ENCODE measurements at regions not wholly inside any gene's neighbourhood (a gene's known extent, or its start where the extent isn't known, plus 50 kb on each side); places are given as distances from the start of the nearest gene placed in this dataset.

GRCh38 chr9:90064248-90064647, 459.4 kb downstream of the GADD45G start:
- Histone ChIP-seq H3K79me2 (ENCODE audit: low read length) (no peaks in the 10 kb centered on the region), H3K4me1 (ENCODE audit: low read length) (no peaks in the 10 kb centered on the region), H3K4me2 (ENCODE audit: low read depth, low read length, poor library complexity, severe bottlenecking) (no peak overlapping the region), H3K9me2 (replicated peaks; ENCODE audit: insufficient read depth, low read length) (no peaks in the 10 kb centered on the region), H3K36me3 (ENCODE audit: insufficient read depth, low read length) (no peaks in the 10 kb centered on the region), H3K9ac (ENCODE audit: low read length) (no peak overlapping the region), H3K27me3 (ENCODE audit: low read length) (no peaks in the 10 kb centered on the region), H3K27ac (ENCODE audit: low read length) (no peak overlapping the region), H2AFZ (ENCODE audit: low read length) (no peak overlapping the region), H3K4me3 (ENCODE audit: low read length) (no peak overlapping the region), H4K20me1 (ENCODE audit: insufficient read depth, low read depth, low read length) (no peaks in the 10 kb centered on the region), H3K9me3 (ENCODE audit: low read length) (no peaks in the 10 kb centered on the region)
- no peak for DNase-seq

- no peak for DNase-seq
- Histone ChIP-seq H3K4me2 (ENCODE audit: low read depth, low read length, poor library complexity, severe bottlenecking) (no peak overlapping the region), H2AFZ (ENCODE audit: low read length) (no peak overlapping the region), H4K20me1 (ENCODE audit: insufficient read depth, low read depth, low read length) (no peaks in the 10 kb centered on the region), H3K9ac (ENCODE audit: low read length) (no peak overlapping the region), H3K9me3 (ENCODE audit: low read length) (no peaks in the 10 kb centered on the region), H3K4me1 (ENCODE audit: low read length) (no peaks in the 10 kb centered on the region), H3K4me3 (ENCODE audit: low read length) (no peak overlapping the region), H3K9me2 (replicated peaks; ENCODE audit: insufficient read depth, low read length) (no peaks in the 10 kb centered on the region), H3K27me3 (ENCODE audit: low read length) (no peaks in the 10 kb centered on the region), H3K79me2 (ENCODE audit: low read length) (no peaks in the 10 kb centered on the region), H3K27ac (ENCODE audit: low read length) (no peak overlapping the region), H3K36me3 (ENCODE audit: insufficient read depth, low read length) (no peaks in the 10 kb centered on the region)
These were observed 460.2 kb downstream of the GADD45G start for GRCh38 chr9:90064971-90065370.

GRCh38 chr9:90065851-90066250, 461.0 kb downstream of the GADD45G start:
- H3K4me2 ChIP-seq (ENCODE audit: low read depth, low read length, poor library complexity, severe bottlenecking): no peak overlapping the region
- H3K9ac ChIP-seq (ENCODE audit: low read length): no peak overlapping the region
- H3K36me3 ChIP-seq (ENCODE audit: insufficient read depth, low read length): no peaks in the 10 kb centered on the region
- no peaks in the 10 kb centered on the region for H3K79me2 ChIP-seq (ENCODE audit: low read length)
- no peaks in the 10 kb centered on the region for H3K9me2 ChIP-seq (replicated peaks; ENCODE audit: insufficient read depth, low read length)
- no peak for DNase-seq
- H3K4me1 ChIP-seq (ENCODE audit: low read length): no peaks in the 10 kb centered on the region
- H4K20me1 ChIP-seq (ENCODE audit: insufficient read depth, low read depth, low read length): no peaks in the 10 kb centered on the region
- H3K27me3 ChIP-seq (ENCODE audit: low read length): no peaks in the 10 kb centered on the region
- H2AFZ ChIP-seq (ENCODE audit: low read length): no peak overlapping the region
- no peaks in the 10 kb centered on the region for H3K9me3 ChIP-seq (ENCODE audit: low read length)
- no peak overlapping the region for H3K4me3 ChIP-seq (ENCODE audit: low read length)
- no peak overlapping the region for H3K27ac ChIP-seq (ENCODE audit: low read length)

GRCh38 chr9:90069085-90069484, 464.3 kb downstream of the GADD45G start:
- Histone ChIP-seq H2AFZ (ENCODE audit: low read length) (no peak overlapping the region), H4K20me1 (ENCODE audit: insufficient read depth, low read depth, low read length) (no peaks in the 10 kb centered on the region), H3K4me2 (ENCODE audit: low read depth, low read length, poor library complexity, severe bottlenecking) (no peak overlapping the region), H3K36me3 (ENCODE audit: insufficient read depth, low read length) (no peaks in the 10 kb centered on the region), H3K4me1 (ENCODE audit: low read length) (no peaks in the 10 kb centered on the region), H3K27me3 (ENCODE audit: low read length) (no peaks in the 10 kb centered on the region), H3K4me3 (ENCODE audit: low read length) (no peak overlapping the region), H3K27ac (ENCODE audit: low read length) (no peak overlapping the region), H3K9ac (ENCODE audit: low read length) (no peak overlapping the region), H3K79me2 (ENCODE audit: low read length) (no peaks in the 10 kb centered on the region), H3K9me3 (ENCODE audit: low read length) (no peaks in the 10 kb centered on the region), H3K9me2 (replicated peaks; ENCODE audit: insufficient read depth, low read length) (no peaks in the 10 kb centered on the region)
- no peak for DNase-seq

GRCh38 chr9:90070056-90070455, 465.2 kb downstream of the GADD45G start:
- Histone ChIP-seq H3K36me3 (ENCODE audit: insufficient read depth, low read length) (no peaks in the 10 kb centered on the region), H3K9ac (ENCODE audit: low read length) (no peak overlapping the region), H2AFZ (ENCODE audit: low read length) (no peak overlapping the region), H3K79me2 (ENCODE audit: low read length) (no peaks in the 10 kb centered on the region), H3K27ac (ENCODE audit: low read length) (no peak overlapping the region), H4K20me1 (ENCODE audit: insufficient read depth, low read depth, low read length) (no peaks in the 10 kb centered on the region), H3K4me1 (ENCODE audit: low read length) (no peaks in the 10 kb centered on the region), H3K27me3 (ENCODE audit: low read length) (no peaks in the 10 kb centered on the region), H3K4me3 (ENCODE audit: low read length) (no peak overlapping the region), H3K9me2 (replicated peaks; ENCODE audit: insufficient read depth, low read length) (no peaks in the 10 kb centered on the region), H3K9me3 (ENCODE audit: low read length) (no peaks in the 10 kb centered on the region), H3K4me2 (ENCODE audit: low read depth, low read length, poor library complexity, severe bottlenecking) (no peak overlapping the region)
- DNase-seq: no peak

GRCh38 chr9:90070469-90070868, 465.7 kb downstream of the GADD45G start:
- Histone ChIP-seq H3K36me3 (ENCODE audit: insufficient read depth, low read length) (no peaks in the 10 kb centered on the region), H3K9me2 (replicated peaks; ENCODE audit: insufficient read depth, low read length) (no peaks in the 10 kb centered on the region), H3K4me1 (ENCODE audit: low read length) (no peaks in the 10 kb centered on the region), H4K20me1 (ENCODE audit: insufficient read depth, low read depth, low read length) (no peaks in the 10 kb centered on the region), H3K79me2 (ENCODE audit: low read length) (no peaks in the 10 kb centered on the region), H2AFZ (ENCODE audit: low read length) (no peak overlapping the region), H3K27me3 (ENCODE audit: low read length) (no peaks in the 10 kb centered on the region), H3K27ac (ENCODE audit: low read length) (no peak overlapping the region), H3K4me3 (ENCODE audit: low read length) (no peak overlapping the region), H3K4me2 (ENCODE audit: low read depth, low read length, poor library complexity, severe bottlenecking) (no peak overlapping the region), H3K9ac (ENCODE audit: low read length) (no peak overlapping the region), H3K9me3 (ENCODE audit: low read length) (no peaks in the 10 kb centered on the region)
- DNase-seq: no peak

- Histone ChIP-seq H2AFZ (ENCODE audit: low read length) (no peak overlapping the region), H3K79me2 (ENCODE audit: low read length) (no peaks in the 10 kb centered on the region), H3K27me3 (ENCODE audit: low read length) (no peaks in the 10 kb centered on the region), H3K4me1 (ENCODE audit: low read length) (no peaks in the 10 kb centered on the region), H3K4me2 (ENCODE audit: low read depth, low read length, poor library complexity, severe bottlenecking) (no peak overlapping the region), H3K27ac (ENCODE audit: low read length) (no peak overlapping the region), H3K4me3 (ENCODE audit: low read length) (no peak overlapping the region), H3K9me3 (ENCODE audit: low read length) (no peaks in the 10 kb centered on the region), H3K9me2 (replicated peaks; ENCODE audit: insufficient read depth, low read length) (no peaks in the 10 kb centered on the region), H4K20me1 (ENCODE audit: insufficient read depth, low read depth, low read length) (no peaks in the 10 kb centered on the region), H3K36me3 (ENCODE audit: insufficient read depth, low read length) (no peaks in the 10 kb centered on the region), H3K9ac (ENCODE audit: low read length) (no peak overlapping the region)
- no peak for DNase-seq
These were observed 466.3 kb downstream of the GADD45G start for GRCh38 chr9:90070931-90071660.

- H2AFZ ChIP-seq (ENCODE audit: low read length): no peak overlapping the region
- no peak overlapping the region for H3K9ac ChIP-seq (ENCODE audit: low read length)
- no peaks in the 10 kb centered on the region for H3K9me2 ChIP-seq (replicated peaks; ENCODE audit: insufficient read depth, low read length)
- H3K36me3 ChIP-seq (ENCODE audit: insufficient read depth, low read length): no peaks in the 10 kb centered on the region
- no peak for DNase-seq
- no peaks in the 10 kb centered on the region for H4K20me1 ChIP-seq (ENCODE audit: insufficient read depth, low read depth, low read length)
- H3K79me2 ChIP-seq (ENCODE audit: low read length): no peaks in the 10 kb centered on the region
- no peak overlapping the region for H3K27ac ChIP-seq (ENCODE audit: low read length)
- no peaks in the 10 kb centered on the region for H3K9me3 ChIP-seq (ENCODE audit: low read length)
- no peaks in the 10 kb centered on the region for H3K4me1 ChIP-seq (ENCODE audit: low read length)
- H3K27me3 ChIP-seq (ENCODE audit: low read length): no peaks in the 10 kb centered on the region
- H3K4me2 ChIP-seq (ENCODE audit: low read depth, low read length, poor library complexity, severe bottlenecking): no peak overlapping the region
- no peak overlapping the region for H3K4me3 ChIP-seq (ENCODE audit: low read length)
These were observed 468.6 kb downstream of the GADD45G start for GRCh38 chr9:90073186-90073945.

Measured in Karpas-422 (cell line).